ENCODE measurements at regions not wholly inside any gene's neighbourhood (a gene's known extent, or its start where the extent isn't known, plus 50 kb on each side); places are given as distances from the start of the nearest gene placed in this dataset.

GRCh38 chr21:35394634-35395369 lies 345.7 kb upstream of the RUNX1 start:
- Histone ChIP-seq H3K79me2 (ENCODE audit: insufficient read depth, low read length) (no peaks in the 10 kb centered on the region), H2BK15ac (ENCODE audit: low read depth, low read length) (no peak overlapping the region), H4K8ac (replicated peaks; ENCODE audit: insufficient read length, low read depth, low read length) (no peak overlapping the region), H2BK12ac (ENCODE audit: insufficient read length, low read depth, low read length) (no peak overlapping the region), H2BK120ac (ENCODE audit: low read depth, low read length, poor library complexity, severe bottlenecking) (no peak overlapping the region), H4K20me1 (ENCODE audit: control insufficient read depth, insufficient read depth, insufficient read length) (no peaks in the 10 kb centered on the region), H3K18ac (ENCODE audit: insufficient read length, low read depth, low read length) (no peak overlapping the region), H3K27ac (ENCODE audit: insufficient read length, low read depth, low read length) (no peak overlapping the region), H3K56ac (ENCODE audit: insufficient read length, low read depth, low read length) (no peak overlapping the region), H2AFZ (ENCODE audit: low read length) (no peak overlapping the region), H3K79me1 (ENCODE audit: insufficient read depth, low read depth, low read length, poor library complexity, severe bottlenecking) (no peaks in the 10 kb centered on the region), H2BK5ac (ENCODE audit: insufficient read length, low read length) (no peak overlapping the region), H3K14ac (ENCODE audit: insufficient read depth, low read length) (no peak overlapping the region), H2BK20ac (ENCODE audit: low read depth, low read length, poor library complexity, severe bottlenecking) (no peak overlapping the region), H3K9ac (ENCODE audit: extremely low read depth, insufficient read length, low read length) (no peak overlapping the region), H3T11ph (ENCODE audit: low read length) (no peak overlapping the region), H2AK5ac (ENCODE audit: insufficient read length, low read length) (no peak overlapping the region), H3K4me1 (ENCODE audit: insufficient read depth, low read length) (no peaks in the 10 kb centered on the region), H3K4ac (ENCODE audit: low read depth, low read length) (no peak overlapping the region), H4K5ac (ENCODE audit: insufficient read length, low read depth, low read length) (no peak overlapping the region), H3K23me2 (ENCODE audit: insufficient read length, low read depth, low read length, poor library complexity, severe bottlenecking) (no peaks in the 10 kb centered on the region), H3K4me2 (ENCODE audit: insufficient read depth, insufficient read length, low read length) (no peak overlapping the region), H3K9me3 (ENCODE audit: control insufficient read depth, low read depth, low read length) (no peaks in the 10 kb centered on the region), H3K27me3 (ENCODE audit: insufficient read depth, low read length) (no peaks in the 10 kb centered on the region), H3K23ac (ENCODE audit: insufficient read length, low read depth, low read length) (no peak overlapping the region), H4K91ac (ENCODE audit: insufficient read length, low read depth, low read length) (no peak overlapping the region)
- Mint-ChIP-seq H3K27me3 (ENCODE audit: low read depth) (no peaks in the 10 kb centered on the region; the same call in 1 of the 2 replicates), H3K9me3 (no peaks in the 10 kb centered on the region), H3K4me3 (no peak overlapping the region), H3K36me3 (ENCODE audit: insufficient read depth in 1 of 3, low read depth in 3 of 3) (peaks cover 0 to 2% (median 0%) of the 10 kb centered on the region in 3 experiments; a peak in 1 of 7 replicates), H3K4me1 (peaks cover 2 to 5% of the 10 kb centered on the region in 2 experiments; a peak in 3 of 4 replicates), H3K27ac (no peak overlapping the region)
- no CpG with 5 or more reads among the region's 7 CpGs for WGBS (ENCODE audit: extremely low coverage, insufficient read length, low lambda C conversion rate)
- DNase-seq: no peak
- TF ChIP-seq CTCF (conservative IDR thresholded peaks at IDR 0.05): no peak

All from H9 (cell line).